Type B pancreatic cell (in vitro differentiated cells): ENCODE measurements at regions not wholly inside any gene's neighbourhood (a gene's known extent, or its start where the extent isn't known, plus 50 kb on each side); places are given as distances from the start of the nearest gene placed in this dataset.
A peak's percentile ranks its signal among the peaks of the same experiment; 100 is the strongest.

Experiments used
- DNase-seq: peaks from one replicate; pipeline ENCODE4 v3.0.0; 2021; ENCODE audit warnings: mixed read lengths; ENCODE audit not compliant: unreplicated experiment; ENCODE audit errors: extremely low spot score
- H3K27ac Mint-ChIP-seq: 2 replicates; pipeline ENCODE4 v1.8.0; 2021; ENCODE audit warnings: mild to moderate bottlenecking, mixed read lengths
- H3K27me3 Mint-ChIP-seq: 2 replicates; pipeline ENCODE4 v1.8.0; 2021; ENCODE audit warnings: mixed read lengths
- H3K36me3 Mint-ChIP-seq: 2 replicates; pipeline ENCODE4 v1.8.0; 2021; ENCODE audit warnings: mixed read lengths
- H3K4me1 Mint-ChIP-seq: one replicate; pipeline ENCODE4 v1.8.0; 2021; ENCODE audit warnings: mixed read lengths; ENCODE audit not compliant: unreplicated experiment
- H3K4me3 Mint-ChIP-seq: 2 replicates; pipeline ENCODE4 v1.8.0; 2021; ENCODE audit warnings: mild to moderate bottlenecking, mixed read lengths
- H3K9me3 Mint-ChIP-seq: 2 replicates; pipeline ENCODE4 v1.8.0; 2021; ENCODE audit warnings: mixed read lengths
- CTCF ChIP-seq: fragments of 200-600 bp; sonication (generic); conservative IDR thresholded peaks from 2 replicates; pipeline ENCODE4 v1.5.0; 2021; ENCODE audit warnings: antibody characterized with exemption, mild to moderate bottlenecking

DNA sequence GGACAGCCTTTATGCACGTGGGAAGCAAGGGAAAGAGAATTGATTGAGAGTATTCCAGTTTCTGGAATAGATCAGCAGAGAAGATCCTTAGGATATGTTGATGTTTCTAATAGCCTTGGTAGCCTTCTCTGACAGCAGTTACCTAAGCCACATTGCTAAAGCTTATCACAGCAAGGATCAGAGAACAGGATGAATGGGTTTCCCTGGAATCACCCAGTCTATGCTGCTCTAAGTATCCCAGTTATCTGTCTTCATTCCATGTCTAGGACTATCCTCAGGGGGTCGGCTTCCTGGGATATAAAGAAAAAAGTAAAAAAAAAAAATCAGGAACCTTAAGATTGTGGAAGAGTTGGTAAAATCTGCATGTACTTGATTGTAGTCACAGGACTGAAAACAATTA is 352.0 kb upstream of the AKR1E2 start:
- Mint-ChIP-seq H3K4me1 (peaks cover 25% of the 10 kb centered on the region), H3K27ac (no peak overlapping the region), H3K36me3 (no peaks in the 10 kb centered on the region), H3K27me3 (no peaks in the 10 kb centered on the region), H3K4me3 (no peak overlapping the region), H3K9me3 (peaks cover under 1% of the 10 kb centered on the region)
- TF ChIP-seq CTCF: no peak
- no peak for DNase-seq

- no peak for TF ChIP-seq CTCF
- H3K4me3 Mint-ChIP-seq: no peak overlapping the region
- H3K4me1 Mint-ChIP-seq: peaks cover 25% of the 10 kb centered on the region
- H3K9me3 Mint-ChIP-seq: no peaks in the 10 kb centered on the region
- no peaks in the 10 kb centered on the region for H3K36me3 Mint-ChIP-seq
- no peak overlapping the region for H3K27ac Mint-ChIP-seq
- no peaks in the 10 kb centered on the region for H3K27me3 Mint-ChIP-seq
- no peak for DNase-seq
These were observed 353.7 kb upstream of the AKR1E2 start for GRCh38 chr10:4472190-4472904.

- Mint-ChIP-seq H3K27me3 (no peaks in the 10 kb centered on the region), H3K4me3 (no peak overlapping the region), H3K4me1 (peaks cover 22% of the 10 kb centered on the region), H3K36me3 (no peaks in the 10 kb centered on the region), H3K27ac (peak overlapping the region; percentile 27), H3K9me3 (no peaks in the 10 kb centered on the region)
- DNase-seq: no peak
- TF ChIP-seq CTCF: no peak
These were observed 355.7 kb upstream of the AKR1E2 start for GRCh38 chr10:4470231-4470835.

- H3K27ac Mint-ChIP-seq: no peak overlapping the region
- peaks cover 4% of the 10 kb centered on the region for H3K9me3 Mint-ChIP-seq
- H3K36me3 Mint-ChIP-seq: no peaks in the 10 kb centered on the region
- TF ChIP-seq CTCF: no peak
- H3K4me1 Mint-ChIP-seq: peaks cover 3% of the 10 kb centered on the region
- H3K4me3 Mint-ChIP-seq: no peak overlapping the region
- no peak for DNase-seq
- no peaks in the 10 kb centered on the region for H3K27me3 Mint-ChIP-seq
These were observed 358.5 kb upstream of the AKR1E2 start for GRCh38 chr10:4467481-4467880.

GRCh38 chr10:4460267-4460666 is 365.7 kb upstream of the AKR1E2 start:
- TF ChIP-seq CTCF: no peak
- H3K36me3 Mint-ChIP-seq: no peaks in the 10 kb centered on the region
- H3K27ac Mint-ChIP-seq: no peak overlapping the region
- no peaks in the 10 kb centered on the region for H3K27me3 Mint-ChIP-seq
- no peaks in the 10 kb centered on the region for H3K4me1 Mint-ChIP-seq
- peaks cover 11% of the 10 kb centered on the region for H3K9me3 Mint-ChIP-seq
- no peak for DNase-seq
- H3K4me3 Mint-ChIP-seq: no peak overlapping the region
